DND-41 (cell line): ENCODE measurements at regions not wholly inside any gene's neighbourhood (a gene's known extent, or its start where the extent isn't known, plus 50 kb on each side); places are given as distances from the start of the nearest gene placed in this dataset.

Experiments used
- CTCF ChIP-seq: IDR thresholded peaks from 2 replicates; pipeline ENCODE4 v1.5.1; 2012; ENCODE audit warnings: borderline replicate concordance, low read length, moderate library complexity, mild to moderate bottlenecking; ENCODE audit not compliant: poor library complexity, severe bottlenecking; ENCODE audit errors: extremely low read depth
- EZH2 ChIP-seq: IDR thresholded peaks from 3 replicates; pipeline ENCODE4 v1.6.1; 2012; ENCODE audit warnings: borderline replicate concordance, low read depth, mild to moderate bottlenecking, moderate library complexity, low read length, inconsistent platforms; ENCODE audit not compliant: severe bottlenecking

DNA sequence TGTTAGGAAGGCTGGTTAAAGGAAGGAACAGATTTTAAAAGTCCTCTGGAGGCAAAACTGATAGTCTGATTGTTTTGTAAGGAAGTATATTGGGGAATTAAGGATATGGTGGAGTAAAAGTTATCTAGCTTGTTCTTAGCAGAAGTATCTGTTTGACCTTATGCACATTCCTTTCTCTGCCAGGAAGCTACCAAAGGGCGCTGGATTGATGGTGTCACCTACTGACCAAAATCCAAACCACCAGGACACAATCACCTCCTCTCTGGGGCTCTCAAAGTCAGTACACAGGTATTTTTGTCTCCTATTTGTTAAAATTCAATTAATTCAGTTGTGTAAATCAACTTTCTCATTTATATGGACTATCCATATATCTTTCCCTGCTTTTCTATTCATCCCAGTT is 484.5 kb downstream of the NUP35 start:
- no peak for TF ChIP-seq EZH2
- TF ChIP-seq CTCF, result no peak
